HepG2 (cell line): ENCODE measurements at regions not wholly inside any gene's neighbourhood (a gene's known extent, or its start where the extent isn't known, plus 50 kb on each side); places are given as distances from the start of the nearest gene placed in this dataset.

Source experiments
- ATAC-seq: fragments of 200-7000 bp; cut with Tn5 transposase; 3 replicates; pipeline ENCODE4 v1.9.1; 2020; ENCODE audit warnings: mild to moderate bottlenecking, moderate library complexity
- BruUV-seq: library from RNA; stranded (reverse); fragments of 400-500 nt; replicated peaks from 2 replicates; lab custom pipeline; 2021; lab: Mats Ljungman, UMichigan
- CTCF ChIA-PET: fragments of 300-600 bp; formaldehyde crosslinking; extraction: SDS; loops from one replicate; lab custom pipeline; 2021; ENCODE audit warnings: low total read pairs, inconsistent platforms, low intra/inter-chr PET ratio; lab: Yijun Ruan, JAX
- POLR2A ChIA-PET: fragments of 350-600 bp; sonication (Branson Sonifier 250); formaldehyde crosslinking; loops from one replicate; lab custom pipeline; 2020; ENCODE audit warnings: antibody characterized with exemption, inconsistent platforms; lab: Yijun Ruan, JAX
- DNase-seq: peaks from one replicate; pipeline ENCODE4 v3.0.0-alpha.2; 2015; ENCODE audit warnings: low spot score
- FAIRE-seq: peaks from 3 replicates; lab custom pipeline; 2011; peaks lifted over from hg19 to GRCh38; lab: Jason Lieb, UNC
- H2AFZ ChIP-seq: one replicate; pipeline ENCODE4 v1.6.1; 2011; ENCODE audit warnings: low read length, inconsistent platforms
- H3K27ac ChIP-seq: fragments of 300-600 bp; 3 replicates; pipeline ENCODE4 v1.8.0; 2011; ENCODE audit warnings: mixed run types, mild to moderate bottlenecking, mixed read lengths, low read length, inconsistent platforms; ENCODE audit not compliant: insufficient read depth; ENCODE audit errors: extremely low read length
- H3K27me3 ChIP-seq, 2 experiments: fragments of 200-600 bp in 1 of 2; 2 replicates in 1 of 2; 3 replicates in 1 of 2; pipeline versions ENCODE4 v1.6.0 to v1.8.0; 2011; ENCODE audit warnings: low read length in 2 of 2, mild to moderate bottlenecking in 2 of 2, moderate library complexity in 2 of 2, inconsistent platforms in 1 of 2; ENCODE audit not compliant: insufficient read depth in 2 of 2, control insufficient read depth in 1 of 2
- H3K36me3 ChIP-seq, 2 experiments: fragments of 200-600 bp in 1 of 2; replicated peaks in 1 of 2; 2 replicates in 1 of 2; 3 replicates in 1 of 2; pipeline versions ENCODE4 v1.5.1 to v1.8.0; 2011; ENCODE audit warnings: low read length in 2 of 2, inconsistent platforms in 1 of 2; ENCODE audit not compliant: insufficient read depth in 2 of 2, control insufficient read depth in 1 of 2
- H3K4me1 ChIP-seq: 2 replicates; pipeline ENCODE4 v1.5.1; 2012; ENCODE audit warnings: low read length, inconsistent platforms; ENCODE audit not compliant: insufficient read depth
- H3K4me2 ChIP-seq: 2 replicates; pipeline ENCODE4 v1.6.0; 2011; ENCODE audit warnings: low read depth, low read length, inconsistent platforms
- H3K4me3 ChIP-seq, 3 experiments: fragments of 200-600 bp in 1 of 3; sonication (generic), shearing (Covaris generic) in 1 of 3; replicated peaks in 1 of 3; 2 replicates each; pipeline ENCODE4 v1.5.1; 2011 to 2016; ENCODE audit warnings: low read length in 3 of 3, inconsistent platforms in 2 of 3, low read depth in 2 of 3, mild to moderate bottlenecking in 2 of 3, control low read depth in 1 of 3, mixed read lengths in 1 of 3; ENCODE audit not compliant: insufficient read depth in 1 of 3
- H3K79me2 ChIP-seq: one replicate; pipeline ENCODE4 v1.6.1; 2011; ENCODE audit warnings: low read length, inconsistent platforms; ENCODE audit not compliant: insufficient read depth
- H3K9ac ChIP-seq: 2 replicates; pipeline ENCODE4 v1.6.0; 2011; ENCODE audit warnings: mild to moderate bottlenecking, low read depth, low read length, inconsistent platforms; ENCODE audit not compliant: insufficient read depth
- H3K9me3 ChIP-seq: 2 replicates; pipeline ENCODE4 v1.5.1; 2012; ENCODE audit warnings: mild to moderate bottlenecking, low read length
- H4K20me1 ChIP-seq: 2 replicates; pipeline ENCODE4 v1.6.0; 2011; ENCODE audit warnings: inconsistent platforms, mild to moderate bottlenecking, low read length, moderate library complexity; ENCODE audit not compliant: insufficient read depth
- FOXK2 ChIP-seq: fragments of 450-650 bp; IDR thresholded peaks from 2 replicates; pipeline ENCODE4 v1.6.1; 2016
- MBNL3 ChIP-seq: fragments of 250-450 bp; sonication (Bioruptor Pico); conservative IDR thresholded peaks from 2 replicates; pipeline ENCODE4 v1.8.0; 2022; ENCODE audit warnings: mild to moderate bottlenecking, inconsistent platforms
- NFE2L1 ChIP-seq: sonication (generic); formaldehyde crosslinking; IDR thresholded peaks from 2 replicates; pipeline ENCODE4 v1.4.0; 2020; ENCODE audit warnings: missing genetic modification reagents, mild to moderate bottlenecking, borderline replicate concordance
- NFRKB ChIP-seq: fragments of 450-650 bp; IDR thresholded peaks from 2 replicates; pipeline ENCODE4 v1.6.1; 2017
- NR2F2 ChIP-seq: IDR thresholded peaks from 2 replicates; pipeline ENCODE4 v1.6.1; 2012; ENCODE audit warnings: low read depth, inconsistent platforms, borderline replicate concordance
- RXRA ChIP-seq: sonication (generic); formaldehyde crosslinking; IDR thresholded peaks from 2 replicates; pipeline ENCODE4 v1.5.1; 2020; ENCODE audit warnings: missing genetic modification reagents
- SMYD3 ChIP-seq: sonication (generic); formaldehyde crosslinking; IDR thresholded peaks from 2 replicates; pipeline ENCODE4 v1.8.1; 2023; ENCODE audit warnings: mild to moderate bottlenecking, missing genetic modification reagents
- ZNF577 ChIP-seq: sonication (generic); formaldehyde crosslinking; IDR thresholded peaks from 2 replicates; pipeline ENCODE4 v1.4.0; 2020; ENCODE audit warnings: mild to moderate bottlenecking, low read depth, missing genetic modification reagents, borderline replicate concordance
- ZNF607 ChIP-seq: sonication (generic); formaldehyde crosslinking; IDR thresholded peaks from 2 replicates; pipeline ENCODE4 v1.5.1; 2020; ENCODE audit warnings: missing genetic modification reagents, mild to moderate bottlenecking, borderline replicate concordance
- ZNF770 ChIP-seq: sonication (generic); formaldehyde crosslinking; IDR thresholded peaks from 2 replicates; pipeline ENCODE4 v1.5.0; 2020; ENCODE audit warnings: mild to moderate bottlenecking, missing genetic modification reagents
- WGBS: methylation state at CpG from one replicate; pipeline ENCODE4 v1.1.6; 2017; ENCODE audit warnings: low lambda C conversion rate; 5-methylcytosine and 5-hydroxymethylcytosine counted together
- in situ Hi-C: cut with HindIII; loops from 2 replicates; pipeline ENCODE4 v1.10.0; 2017; ENCODE audit warnings: low pct_unique_long_range_greater_than_20kb; ENCODE audit not compliant: extremely low pct_ligation_motif_present
- intact Hi-C: fragments of 100-400 bp; cut with micrococcal nuclease; formaldehyde crosslinking; loops from one replicate; pipeline ENCODE4 v1.10.0; 2022; ENCODE audit not compliant: unreplicated experiment

- no peak for TF ChIP-seq ZNF577 (CRISPR knock-in tag)
- no peak for TF ChIP-seq RXRA (CRISPR knock-in tag)
- no peak for TF ChIP-seq ZNF607
- no peak for TF ChIP-seq FOXK2
These were observed 91.9 kb downstream of the RPLP1 start (continued) for GRCh38 chr15:69544365-69545113.

GRCh38 chr15:69546182-69546581, 93.6 kb downstream of the RPLP1 start:
- Histone ChIP-seq H3K27me3 (peaks cover 3 to 83% of the 10 kb centered on the region in 2 experiments; a peak in 4 of 5 replicates), H3K4me1 (no peaks in the 10 kb centered on the region), H3K79me2 (no peaks in the 10 kb centered on the region), H3K4me3 (no peak overlapping the region), H3K27ac (no peak overlapping the region), H2AFZ (no peak overlapping the region), H3K36me3 (no peaks in the 10 kb centered on the region), H3K9me3 (peaks cover 7% of the 10 kb centered on the region), H3K4me2 (no peak overlapping the region), H4K20me1 (peaks cover 7% of the 10 kb centered on the region; the same call in 1 of the 2 replicates), H3K9ac (no peak overlapping the region)
- no peak for FAIRE-seq
- no peak for DNase-seq
- no peak for TF ChIP-seq SMYD3
- TF ChIP-seq ZNF770 (CRISPR knock-in tag), result no peak
- TF ChIP-seq NFE2L1 (CRISPR knock-in tag), result no peak
- TF ChIP-seq NR2F2, result no peak
- TF ChIP-seq MBNL3 (CRISPR knock-in tag), result no peak
- TF ChIP-seq NFRKB, result no peak
- 4% methylated on average over 3 of the region's 3 CpGs for WGBS
- ATAC-seq, result no peak
- ChIA-PET POLR2A (no interaction called here), CTCF (no interaction called here)
- intact Hi-C loops (no loop called here), in situ Hi-C loops (no loop called here)
- BruUV-seq, result no TSS peak
